Endothelial cell of umbilical vein (primary cell): ENCODE measurements at regions not wholly inside any gene's neighbourhood (a gene's known extent, or its start where the extent isn't known, plus 50 kb on each side); places are given as distances from the start of the nearest gene placed in this dataset.

Source experiments
- POLR2A ChIP-seq: IDR thresholded peaks from 2 replicates; pipeline ENCODE4 v1.6.1; 2012; ENCODE audit warnings: low read depth, mild to moderate bottlenecking, control low read depth, low read length
- POLR2AphosphoS5 ChIP-seq: IDR thresholded peaks from 2 replicates; pipeline ENCODE4 v1.6.1; 2012; ENCODE audit warnings: low read depth, mild to moderate bottlenecking, control low read depth, low read length, moderate library complexity; ENCODE audit not compliant: insufficient read depth
- TF ChIP-seq, protein P1 (sequence below), 2 donors: IDR thresholded peaks; 1 replicate in 1 of 2; 2 replicates in 1 of 2; pipeline ENCODE4 v1.5.1; 2011; ENCODE audit warnings: low read length in 2 of 2, mild to moderate bottlenecking in 2 of 2, moderate library complexity in 2 of 2, control low read depth in 1 of 2, inconsistent platforms in 1 of 2, low read depth in 1 of 2; ENCODE audit not compliant: insufficient read depth in 1 of 2; ENCODE audit errors: extremely low read depth in 1 of 2

DNA sequence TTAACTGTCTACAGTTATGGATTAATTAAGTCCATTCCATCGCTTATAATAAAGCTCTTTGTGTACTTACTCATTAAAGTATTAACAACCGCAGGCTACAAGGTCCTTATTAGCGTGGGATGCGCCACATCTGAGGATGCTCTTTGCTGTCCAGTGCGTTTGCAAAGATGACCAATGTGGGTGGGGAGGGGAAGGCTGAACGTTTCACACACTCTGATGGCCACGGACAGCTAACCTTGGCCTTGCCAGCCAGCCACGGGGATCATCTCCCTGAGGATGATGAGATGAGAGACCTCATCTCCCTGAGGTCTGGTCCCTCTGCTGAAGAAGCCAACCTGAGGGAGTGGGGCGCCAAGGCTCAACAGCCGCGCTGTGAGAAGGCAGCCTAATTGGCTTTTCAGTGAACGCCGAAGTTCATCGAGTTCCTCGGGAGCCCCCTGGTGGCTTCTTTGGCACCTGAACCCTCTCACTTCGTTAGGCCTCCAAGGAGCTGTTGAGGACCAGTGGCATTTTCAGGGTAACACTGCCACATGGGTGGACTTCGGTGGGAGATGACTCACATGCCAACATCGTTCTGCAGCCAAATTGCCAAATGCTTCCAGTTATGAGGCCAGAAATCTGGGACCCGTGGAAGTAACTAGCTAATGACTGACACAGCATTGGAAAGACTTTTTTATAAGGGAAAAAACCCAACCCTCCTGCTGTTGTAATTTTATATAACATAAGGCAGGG, 69.3 kb upstream of the SEC11C start:
- no peak for TF ChIP-seq POLR2A
- TF ChIP-seq POLR2AphosphoS5: no peak
- TF ChIP-seq, protein P1, sequence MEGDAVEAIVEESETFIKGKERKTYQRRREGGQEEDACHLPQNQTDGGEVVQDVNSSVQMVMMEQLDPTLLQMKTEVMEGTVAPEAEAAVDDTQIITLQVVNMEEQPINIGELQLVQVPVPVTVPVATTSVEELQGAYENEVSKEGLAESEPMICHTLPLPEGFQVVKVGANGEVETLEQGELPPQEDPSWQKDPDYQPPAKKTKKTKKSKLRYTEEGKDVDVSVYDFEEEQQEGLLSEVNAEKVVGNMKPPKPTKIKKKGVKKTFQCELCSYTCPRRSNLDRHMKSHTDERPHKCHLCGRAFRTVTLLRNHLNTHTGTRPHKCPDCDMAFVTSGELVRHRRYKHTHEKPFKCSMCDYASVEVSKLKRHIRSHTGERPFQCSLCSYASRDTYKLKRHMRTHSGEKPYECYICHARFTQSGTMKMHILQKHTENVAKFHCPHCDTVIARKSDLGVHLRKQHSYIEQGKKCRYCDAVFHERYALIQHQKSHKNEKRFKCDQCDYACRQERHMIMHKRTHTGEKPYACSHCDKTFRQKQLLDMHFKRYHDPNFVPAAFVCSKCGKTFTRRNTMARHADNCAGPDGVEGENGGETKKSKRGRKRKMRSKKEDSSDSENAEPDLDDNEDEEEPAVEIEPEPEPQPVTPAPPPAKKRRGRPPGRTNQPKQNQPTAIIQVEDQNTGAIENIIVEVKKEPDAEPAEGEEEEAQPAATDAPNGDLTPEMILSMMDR (IDR thresholded peaks at IDR 0.05; ENCODE audit: extremely low read depth in 1 of 2, insufficient read depth in 1 of 2, low read depth in 1 of 2, low read length in 2 of 2): peak; percentile 90
